Natural killer cell treated with Interleukin-12 subunit alpha and Interleukin-12 subunit beta and Interleukin-15 and Interleukin-18, amount 100 ng/mL, for 72 hours (primary cell): ENCODE measurements at regions not wholly inside any gene's neighbourhood (a gene's known extent, or its start where the extent isn't known, plus 50 kb on each side); places are given as distances from the start of the nearest gene placed in this dataset.

Experiments used
- ATAC-seq, 2 donors: fragments of 150-1000 bp; cut with Tn5 transposase in 1 of 2; sonication (Bioruptor Pico), chemical (Tn5 transposase) in 1 of 2; 2 replicates each; pipeline ENCODE4 v1.10.0; 2021
- DNase-seq: peaks from one replicate; pipeline ENCODE4 v3.0.0; 2022; ENCODE audit warnings: low spot score
- H3K27ac Mint-ChIP-seq, 2 donors: 1 replicate in 1 of 2; 2 replicates in 1 of 2; pipeline ENCODE4 v1.8.0; 2022; ENCODE audit warnings: mixed read lengths in 2 of 2, mild to moderate bottlenecking in 1 of 2, moderate library complexity in 1 of 2
- H3K27me3 Mint-ChIP-seq, 2 donors: 1 replicate in 1 of 2; 2 replicates in 1 of 2; pipeline ENCODE4 v1.8.0; 2022; ENCODE audit warnings: mixed read lengths in 2 of 2
- H3K36me3 Mint-ChIP-seq: one replicate; pipeline ENCODE4 v1.8.0; 2022; ENCODE audit warnings: mixed read lengths
- H3K4me1 Mint-ChIP-seq, 2 donors: 1 replicate in 1 of 2; 2 replicates in 1 of 2; pipeline ENCODE4 v1.8.0; 2022; ENCODE audit warnings: low read depth in 2 of 2, mixed read lengths in 2 of 2, mild to moderate bottlenecking in 1 of 2
- H3K4me3 Mint-ChIP-seq: one replicate; pipeline ENCODE4 v1.8.0; 2022; ENCODE audit warnings: mixed read lengths
- H3K9me3 Mint-ChIP-seq: 2 replicates; pipeline ENCODE4 v1.8.0; 2022; ENCODE audit warnings: mixed read lengths

- H3K9me3 Mint-ChIP-seq: no peaks in the 10 kb centered on the region
- DNase-seq (no peak), ATAC-seq (no peak)
- no peaks in the 10 kb centered on the region for H3K4me1 Mint-ChIP-seq
- H3K27ac Mint-ChIP-seq: no peak overlapping the region
- no peaks in the 10 kb centered on the region for H3K36me3 Mint-ChIP-seq
- no peak overlapping the region for H3K4me3 Mint-ChIP-seq
- peaks cover 6 to 25% of the 10 kb centered on the region in 2 donors for H3K27me3 Mint-ChIP-seq
Observed at GRCh38 chr10:121654021-121654545, 55.8 kb upstream of the FGFR2 start.

GRCh38 chr10:121653608-121654007 lies 55.4 kb upstream of the FGFR2 start:
- DNase-seq (no peak), ATAC-seq (peak in 1 of 2 donors; percentile 50)
- H3K4me1 Mint-ChIP-seq: no peaks in the 10 kb centered on the region
- no peaks in the 10 kb centered on the region for H3K9me3 Mint-ChIP-seq
- H3K4me3 Mint-ChIP-seq: no peak overlapping the region
- H3K36me3 Mint-ChIP-seq: no peaks in the 10 kb centered on the region
- no peak overlapping the region for H3K27ac Mint-ChIP-seq
- peaks cover 9 to 25% of the 10 kb centered on the region in 2 donors for H3K27me3 Mint-ChIP-seq

- no peak overlapping the region for H3K4me3 Mint-ChIP-seq
- H3K9me3 Mint-ChIP-seq: no peaks in the 10 kb centered on the region
- DNase-seq (no peak), ATAC-seq (no peak)
- H3K27me3 Mint-ChIP-seq: peaks cover 14 to 23% of the 10 kb centered on the region in 2 donors
- H3K36me3 Mint-ChIP-seq: no peaks in the 10 kb centered on the region
- H3K27ac Mint-ChIP-seq: no peak overlapping the region
- H3K4me1 Mint-ChIP-seq: no peaks in the 10 kb centered on the region
Observed at GRCh38 chr10:121648493-121648892, 50.2 kb upstream of the FGFR2 start.

- peaks cover 14 to 19% of the 10 kb centered on the region in 2 donors for H3K27me3 Mint-ChIP-seq
- no peak overlapping the region for H3K4me3 Mint-ChIP-seq
- DNase-seq: no peak
- H3K9me3 Mint-ChIP-seq: no peaks in the 10 kb centered on the region
- no peak overlapping the region for H3K27ac Mint-ChIP-seq
- H3K36me3 Mint-ChIP-seq: no peaks in the 10 kb centered on the region
- no peak for ATAC-seq
- H3K4me1 Mint-ChIP-seq: no peaks in the 10 kb centered on the region
Observed at GRCh38 chr10:121648059-121648458, 49.8 kb upstream of the FGFR2 start.
